Panc1 (cell line): ENCODE measurements at regions not wholly inside any gene's neighbourhood (a gene's known extent, or its start where the extent isn't known, plus 50 kb on each side); places are given as distances from the start of the nearest gene placed in this dataset.

Experiments
- POLR2AphosphoS5 ChIP-seq: IDR thresholded peaks from 2 replicates; pipeline ENCODE4 v1.6.1; 2012; ENCODE audit warnings: mild to moderate bottlenecking, low read depth, low read length, moderate library complexity
- TF ChIP-seq, protein P1 (sequence below): fragments of 450-650 bp; IDR thresholded peaks from 2 replicates; pipeline ENCODE4 v1.5.1; 2017; ENCODE audit warnings: mild to moderate bottlenecking

DNA sequence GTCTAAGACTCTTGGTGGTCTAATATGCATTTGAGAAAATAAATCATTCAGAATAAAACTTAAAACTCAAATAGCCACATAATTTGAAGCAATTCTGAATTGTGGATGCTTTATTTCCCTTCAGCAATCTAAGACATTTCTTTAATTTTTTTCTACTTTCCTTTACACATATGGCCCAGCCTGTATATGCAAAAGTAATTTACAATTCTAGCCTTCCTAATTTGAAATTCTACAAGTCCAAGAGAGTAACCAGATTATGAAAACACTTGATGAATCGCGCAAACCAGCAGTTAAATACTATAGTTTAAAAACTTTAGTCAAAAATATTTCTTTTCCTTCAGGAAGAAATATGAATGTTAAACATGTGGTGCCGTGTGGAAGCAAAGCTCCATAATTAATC lies 1014.2 kb downstream of the TUSC7 start:
- TF ChIP-seq POLR2AphosphoS5 = no peak
- TF ChIP-seq, protein P1, sequence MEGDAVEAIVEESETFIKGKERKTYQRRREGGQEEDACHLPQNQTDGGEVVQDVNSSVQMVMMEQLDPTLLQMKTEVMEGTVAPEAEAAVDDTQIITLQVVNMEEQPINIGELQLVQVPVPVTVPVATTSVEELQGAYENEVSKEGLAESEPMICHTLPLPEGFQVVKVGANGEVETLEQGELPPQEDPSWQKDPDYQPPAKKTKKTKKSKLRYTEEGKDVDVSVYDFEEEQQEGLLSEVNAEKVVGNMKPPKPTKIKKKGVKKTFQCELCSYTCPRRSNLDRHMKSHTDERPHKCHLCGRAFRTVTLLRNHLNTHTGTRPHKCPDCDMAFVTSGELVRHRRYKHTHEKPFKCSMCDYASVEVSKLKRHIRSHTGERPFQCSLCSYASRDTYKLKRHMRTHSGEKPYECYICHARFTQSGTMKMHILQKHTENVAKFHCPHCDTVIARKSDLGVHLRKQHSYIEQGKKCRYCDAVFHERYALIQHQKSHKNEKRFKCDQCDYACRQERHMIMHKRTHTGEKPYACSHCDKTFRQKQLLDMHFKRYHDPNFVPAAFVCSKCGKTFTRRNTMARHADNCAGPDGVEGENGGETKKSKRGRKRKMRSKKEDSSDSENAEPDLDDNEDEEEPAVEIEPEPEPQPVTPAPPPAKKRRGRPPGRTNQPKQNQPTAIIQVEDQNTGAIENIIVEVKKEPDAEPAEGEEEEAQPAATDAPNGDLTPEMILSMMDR = no peak
